GM23338 (cell line): ENCODE measurements at regions not wholly inside any gene's neighbourhood (a gene's known extent, or its start where the extent isn't known, plus 50 kb on each side); places are given as distances from the start of the nearest gene placed in this dataset.

ENCODE experiments used
- ATAC-seq: fragments of 200-7000 bp; cut with Tn5 transposase; 3 replicates; pipeline ENCODE4 v1.9.1; 2020
- DNase-seq: peaks from one replicate; pipeline ENCODE4 v3.0.0-alpha.2; 2015; ENCODE audit warnings: low spot score
- H2AFZ ChIP-seq: fragments of 200-600 bp; sonication (generic); 2 replicates; pipeline ENCODE4 v1.8.0; 2016; ENCODE audit warnings: antibody characterized with exemption, mild to moderate bottlenecking, moderate library complexity
- H3F3A ChIP-seq: fragments of 200-600 bp; sonication (generic); replicated peaks from 2 replicates; pipeline ENCODE4 v1.8.0; 2017; ENCODE audit warnings: antibody characterized with exemption, mixed run types, low read depth
- H3K27ac ChIP-seq: fragments of 200-600 bp; sonication (generic); 2 replicates; pipeline ENCODE4 v1.6.1; 2016; ENCODE audit warnings: low read depth
- H3K27me3 ChIP-seq: fragments of 200-600 bp; sonication (generic); 2 replicates; pipeline ENCODE4 v1.8.0; 2016; ENCODE audit warnings: mild to moderate bottlenecking, mixed run types, moderate library complexity; ENCODE audit not compliant: insufficient read depth
- H3K36me3 ChIP-seq: fragments of 200-600 bp; sonication (generic); 2 replicates; pipeline ENCODE4 v1.8.0; 2016; ENCODE audit warnings: mild to moderate bottlenecking; ENCODE audit not compliant: insufficient read depth
- H3K4me1 ChIP-seq: fragments of 200-600 bp; sonication (generic); 2 replicates; pipeline ENCODE4 v1.8.0; 2016; ENCODE audit warnings: mild to moderate bottlenecking, moderate library complexity; ENCODE audit not compliant: insufficient read depth
- H3K4me2 ChIP-seq: fragments of 200-600 bp; sonication (generic); 2 replicates; pipeline ENCODE4 v1.7.1; 2017; ENCODE audit warnings: mixed run types
- H3K4me3 ChIP-seq: fragments of 200-600 bp; sonication (generic); 2 replicates; pipeline ENCODE4 v1.6.1; 2016; ENCODE audit warnings: mixed run types
- H3K79me2 ChIP-seq: fragments of 200-600 bp; sonication (generic); replicated peaks from 2 replicates; pipeline ENCODE4 v1.8.0; 2017; ENCODE audit warnings: mild to moderate bottlenecking; ENCODE audit not compliant: insufficient read depth
- H3K9me2 ChIP-seq: fragments of 200-600 bp; sonication (generic); 2 replicates; pipeline ENCODE4 v1.8.0; 2017; ENCODE audit not compliant: insufficient read depth
- H4K20me1 ChIP-seq: fragments of 200-600 bp; sonication (generic); replicated peaks from 2 replicates; pipeline ENCODE4 v1.8.0; 2017; ENCODE audit warnings: mild to moderate bottlenecking; ENCODE audit not compliant: insufficient read depth
- H3K27ac Mint-ChIP-seq: 2 replicates; pipeline ENCODE4 v1.8.0; 2020; ENCODE audit warnings: inconsistent platforms, mild to moderate bottlenecking, moderate library complexity, mixed read lengths
- H3K27me3 Mint-ChIP-seq: 3 replicates; pipeline ENCODE4 v1.8.0; 2022; ENCODE audit warnings: low read depth, mild to moderate bottlenecking, moderate library complexity, mixed read lengths, inconsistent platforms; ENCODE audit not compliant: insufficient read depth, poor library complexity
- H3K36me3 Mint-ChIP-seq: 3 replicates; pipeline ENCODE4 v1.8.0; 2021; ENCODE audit warnings: low read depth, mild to moderate bottlenecking, inconsistent platforms, moderate library complexity, mixed read lengths
- H3K4me1 Mint-ChIP-seq: 3 replicates; pipeline ENCODE4 v1.8.0; 2020; ENCODE audit warnings: mild to moderate bottlenecking, inconsistent platforms, mixed read lengths
- H3K4me3 Mint-ChIP-seq: 3 replicates; pipeline ENCODE4 v1.8.0; 2021; ENCODE audit warnings: moderate library complexity, mild to moderate bottlenecking, inconsistent platforms, mixed read lengths
- H3K9me3 Mint-ChIP-seq: 3 replicates; pipeline ENCODE4 v1.8.0; 2020; ENCODE audit warnings: moderate library complexity, mild to moderate bottlenecking, inconsistent platforms, mixed read lengths
- CREB1 ChIP-seq: fragments of 250-450 bp; sonication (Bioruptor Pico); IDR thresholded peaks from 2 replicates; pipeline ENCODE4 v1.5.0; 2020; ENCODE audit warnings: low read depth, mild to moderate bottlenecking, moderate library complexity
- EZH2 ChIP-seq: fragments of 200-600 bp; sonication (generic); IDR thresholded peaks from one replicate; pipeline ENCODE4 v1.8.0; 2017; ENCODE audit warnings: antibody characterized with exemption, mild to moderate bottlenecking, low read depth; ENCODE audit not compliant: unreplicated experiment
- EZH2phosphoT487 ChIP-seq: fragments of 200-600 bp; sonication (generic); IDR thresholded peaks from one replicate; pipeline ENCODE4 v1.8.1; 2018; ENCODE audit warnings: antibody characterized with exemption; ENCODE audit not compliant: unreplicated experiment
- JUNB ChIP-seq: IDR thresholded peaks from one replicate; pipeline ENCODE4 v1.6.1; 2016; ENCODE audit warnings: antibody characterized with exemption; ENCODE audit not compliant: unreplicated experiment
- NANOG ChIP-seq: IDR thresholded peaks from 2 replicates; pipeline ENCODE4 v1.6.1; 2016; ENCODE audit warnings: antibody characterized with exemption, borderline replicate concordance
- POLR2AphosphoS5 ChIP-seq: IDR thresholded peaks from 2 replicates; pipeline ENCODE4 v1.6.1; 2016; ENCODE audit warnings: antibody characterized with exemption, low read depth
- STAT1 ChIP-seq: IDR thresholded peaks from one replicate; pipeline ENCODE4 v1.6.1; 2016; ENCODE audit warnings: antibody characterized with exemption; ENCODE audit not compliant: unreplicated experiment
- ZNF114 ChIP-seq: fragments of 250-450 bp; sonication (Bioruptor Pico); IDR thresholded peaks from 2 replicates; pipeline ENCODE4 v1.5.0; 2020; ENCODE audit warnings: mild to moderate bottlenecking, moderate library complexity
- ZNF331 ChIP-seq: fragments of 250-450 bp; sonication (Bioruptor Pico); IDR thresholded peaks from 2 replicates; pipeline ENCODE4 v1.5.0; 2020; ENCODE audit warnings: low read depth, mild to moderate bottlenecking, moderate library complexity
- TF ChIP-seq, protein P1 (sequence below): fragments of 250-450 bp; sonication (Bioruptor Pico); IDR thresholded peaks from 2 replicates; pipeline ENCODE4 v1.5.0; 2020; ENCODE audit warnings: mild to moderate bottlenecking, moderate library complexity
- TF ChIP-seq, protein P2 (sequence below): IDR thresholded peaks from one replicate; pipeline ENCODE4 v1.6.1; 2018; ENCODE audit warnings: antibody characterized with exemption; ENCODE audit not compliant: unreplicated experiment
- TF ChIP-seq, protein P3 (sequence below), 2 experiments: fragments of 200-600 bp in 1 of 2; sonication (generic) in 1 of 2; conservative IDR thresholded peaks; 2 replicates each; pipeline versions ENCODE4 v1.5.1 to v1.6.1; 2016 to 2017; ENCODE audit warnings: antibody characterized with exemption in 2 of 2, low read depth in 2 of 2, mild to moderate bottlenecking in 2 of 2, moderate library complexity in 1 of 2
- TF ChIP-seq, protein P4 (sequence below): IDR thresholded peaks from 2 replicates; pipeline ENCODE4 v1.6.1; 2016; ENCODE audit warnings: antibody characterized with exemption

DNA sequence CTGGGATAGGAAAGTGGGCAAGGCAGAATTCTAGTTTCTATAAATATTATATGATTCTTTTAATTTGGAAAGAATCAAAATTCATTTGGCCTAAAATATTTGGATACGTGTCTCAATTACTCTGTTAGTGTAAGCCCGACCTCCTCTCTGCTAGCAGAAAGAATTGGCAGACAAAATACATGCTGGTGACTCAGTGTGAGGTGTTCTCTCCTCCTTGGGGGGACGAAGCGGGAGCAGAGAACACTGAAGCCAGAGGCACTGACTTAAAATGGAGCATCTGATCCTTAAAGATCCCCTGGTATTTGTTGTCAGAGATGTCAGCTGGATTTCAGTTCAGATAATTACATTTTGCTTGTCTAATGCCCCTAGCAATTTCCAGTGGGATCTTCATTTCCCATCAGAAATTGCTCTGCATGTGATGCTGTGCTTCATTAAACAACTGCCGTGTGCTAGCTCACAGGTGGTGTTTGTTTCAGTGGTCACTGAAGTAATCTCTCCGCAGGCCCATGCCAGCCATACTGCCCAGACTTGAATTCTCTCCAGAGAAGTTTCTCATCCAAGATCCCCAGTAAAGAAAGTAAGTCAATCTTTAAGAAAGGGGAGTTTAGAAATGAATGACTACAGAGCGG is 188.7 kb upstream of the TLL1 start:
- TF ChIP-seq STAT1, result no peak
- TF ChIP-seq POLR2AphosphoS5, result no peak
- TF ChIP-seq ZNF114 (CRISPR knock-in tag), result no peak
- no peak for TF ChIP-seq EZH2
- TF ChIP-seq, protein P1, sequence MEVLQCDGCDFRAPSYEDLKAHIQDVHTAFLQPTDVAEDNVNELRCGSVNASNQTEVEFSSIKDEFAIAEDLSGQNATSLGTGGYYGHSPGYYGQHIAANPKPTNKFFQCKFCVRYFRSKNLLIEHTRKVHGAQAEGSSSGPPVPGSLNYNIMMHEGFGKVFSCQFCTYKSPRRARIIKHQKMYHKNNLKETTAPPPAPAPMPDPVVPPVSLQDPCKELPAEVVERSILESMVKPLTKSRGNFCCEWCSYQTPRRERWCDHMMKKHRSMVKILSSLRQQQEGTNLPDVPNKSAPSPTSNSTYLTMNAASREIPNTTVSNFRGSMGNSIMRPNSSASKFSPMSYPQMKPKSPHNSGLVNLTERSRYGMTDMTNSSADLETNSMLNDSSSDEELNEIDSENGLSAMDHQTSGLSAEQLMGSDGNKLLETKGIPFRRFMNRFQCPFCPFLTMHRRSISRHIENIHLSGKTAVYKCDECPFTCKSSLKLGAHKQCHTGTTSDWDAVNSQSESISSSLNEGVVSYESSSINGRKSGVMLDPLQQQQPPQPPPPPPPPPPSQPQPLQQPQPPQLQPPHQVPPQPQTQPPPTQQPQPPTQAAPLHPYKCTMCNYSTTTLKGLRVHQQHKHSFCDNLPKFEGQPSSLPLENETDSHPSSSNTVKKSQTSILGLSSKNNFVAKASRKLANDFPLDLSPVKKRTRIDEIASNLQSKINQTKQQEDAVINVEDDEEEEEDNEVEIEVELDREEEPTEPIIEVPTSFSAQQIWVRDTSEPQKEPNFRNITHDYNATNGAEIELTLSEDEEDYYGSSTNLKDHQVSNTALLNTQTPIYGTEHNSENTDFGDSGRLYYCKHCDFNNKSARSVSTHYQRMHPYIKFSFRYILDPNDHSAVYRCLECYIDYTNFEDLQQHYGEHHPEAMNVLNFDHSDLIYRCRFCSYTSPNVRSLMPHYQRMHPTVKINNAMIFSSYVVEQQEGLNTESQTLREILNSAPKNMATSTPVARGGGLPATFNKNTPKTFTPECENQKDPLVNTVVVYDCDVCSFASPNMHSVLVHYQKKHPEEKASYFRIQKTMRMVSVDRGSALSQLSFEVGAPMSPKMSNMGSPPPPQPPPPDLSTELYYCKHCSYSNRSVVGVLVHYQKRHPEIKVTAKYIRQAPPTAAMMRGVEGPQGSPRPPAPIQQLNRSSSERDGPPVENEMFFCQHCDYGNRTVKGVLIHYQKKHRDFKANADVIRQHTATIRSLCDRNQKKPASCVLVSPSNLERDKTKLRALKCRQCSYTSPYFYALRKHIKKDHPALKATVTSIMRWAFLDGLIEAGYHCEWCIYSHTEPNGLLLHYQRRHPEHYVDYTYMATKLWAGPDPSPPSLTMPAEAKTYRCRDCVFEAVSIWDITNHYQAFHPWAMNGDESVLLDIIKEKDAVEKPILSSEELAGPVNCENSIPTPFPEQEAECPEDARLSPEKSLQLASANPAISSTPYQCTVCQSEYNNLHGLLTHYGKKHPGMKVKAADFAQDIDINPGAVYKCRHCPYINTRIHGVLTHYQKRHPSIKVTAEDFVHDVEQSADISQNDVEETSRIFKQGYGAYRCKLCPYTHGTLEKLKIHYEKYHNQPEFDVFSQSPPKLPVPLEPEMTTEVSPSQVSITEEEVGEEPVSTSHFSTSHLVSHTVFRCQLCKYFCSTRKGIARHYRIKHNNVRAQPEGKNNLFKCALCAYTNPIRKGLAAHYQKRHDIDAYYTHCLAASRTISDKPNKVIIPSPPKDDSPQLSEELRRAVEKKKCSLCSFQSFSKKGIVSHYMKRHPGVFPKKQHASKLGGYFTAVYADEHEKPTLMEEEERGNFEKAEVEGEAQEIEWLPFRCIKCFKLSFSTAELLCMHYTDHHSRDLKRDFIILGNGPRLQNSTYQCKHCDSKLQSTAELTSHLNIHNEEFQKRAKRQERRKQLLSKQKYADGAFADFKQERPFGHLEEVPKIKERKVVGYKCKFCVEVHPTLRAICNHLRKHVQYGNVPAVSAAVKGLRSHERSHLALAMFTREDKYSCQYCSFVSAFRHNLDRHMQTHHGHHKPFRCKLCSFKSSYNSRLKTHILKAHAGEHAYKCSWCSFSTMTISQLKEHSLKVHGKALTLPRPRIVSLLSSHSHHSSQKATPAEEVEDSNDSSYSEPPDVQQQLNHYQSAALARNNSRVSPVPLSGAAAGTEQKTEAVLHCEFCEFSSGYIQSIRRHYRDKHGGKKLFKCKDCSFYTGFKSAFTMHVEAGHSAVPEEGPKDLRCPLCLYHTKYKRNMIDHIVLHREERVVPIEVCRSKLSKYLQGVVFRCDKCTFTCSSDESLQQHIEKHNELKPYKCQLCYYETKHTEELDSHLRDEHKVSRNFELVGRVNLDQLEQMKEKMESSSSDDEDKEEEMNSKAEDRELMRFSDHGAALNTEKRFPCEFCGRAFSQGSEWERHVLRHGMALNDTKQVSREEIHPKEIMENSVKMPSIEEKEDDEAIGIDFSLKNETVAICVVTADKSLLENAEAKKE (CRISPR knock-in tag), result no peak
- TF ChIP-seq, protein P2, sequence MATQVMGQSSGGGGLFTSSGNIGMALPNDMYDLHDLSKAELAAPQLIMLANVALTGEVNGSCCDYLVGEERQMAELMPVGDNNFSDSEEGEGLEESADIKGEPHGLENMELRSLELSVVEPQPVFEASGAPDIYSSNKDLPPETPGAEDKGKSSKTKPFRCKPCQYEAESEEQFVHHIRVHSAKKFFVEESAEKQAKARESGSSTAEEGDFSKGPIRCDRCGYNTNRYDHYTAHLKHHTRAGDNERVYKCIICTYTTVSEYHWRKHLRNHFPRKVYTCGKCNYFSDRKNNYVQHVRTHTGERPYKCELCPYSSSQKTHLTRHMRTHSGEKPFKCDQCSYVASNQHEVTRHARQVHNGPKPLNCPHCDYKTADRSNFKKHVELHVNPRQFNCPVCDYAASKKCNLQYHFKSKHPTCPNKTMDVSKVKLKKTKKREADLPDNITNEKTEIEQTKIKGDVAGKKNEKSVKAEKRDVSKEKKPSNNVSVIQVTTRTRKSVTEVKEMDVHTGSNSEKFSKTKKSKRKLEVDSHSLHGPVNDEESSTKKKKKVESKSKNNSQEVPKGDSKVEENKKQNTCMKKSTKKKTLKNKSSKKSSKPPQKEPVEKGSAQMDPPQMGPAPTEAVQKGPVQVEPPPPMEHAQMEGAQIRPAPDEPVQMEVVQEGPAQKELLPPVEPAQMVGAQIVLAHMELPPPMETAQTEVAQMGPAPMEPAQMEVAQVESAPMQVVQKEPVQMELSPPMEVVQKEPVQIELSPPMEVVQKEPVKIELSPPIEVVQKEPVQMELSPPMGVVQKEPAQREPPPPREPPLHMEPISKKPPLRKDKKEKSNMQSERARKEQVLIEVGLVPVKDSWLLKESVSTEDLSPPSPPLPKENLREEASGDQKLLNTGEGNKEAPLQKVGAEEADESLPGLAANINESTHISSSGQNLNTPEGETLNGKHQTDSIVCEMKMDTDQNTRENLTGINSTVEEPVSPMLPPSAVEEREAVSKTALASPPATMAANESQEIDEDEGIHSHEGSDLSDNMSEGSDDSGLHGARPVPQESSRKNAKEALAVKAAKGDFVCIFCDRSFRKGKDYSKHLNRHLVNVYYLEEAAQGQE, result no peak
- TF ChIP-seq EZH2phosphoT487, result no peak
- no peak for TF ChIP-seq NANOG
- TF ChIP-seq, protein P3, sequence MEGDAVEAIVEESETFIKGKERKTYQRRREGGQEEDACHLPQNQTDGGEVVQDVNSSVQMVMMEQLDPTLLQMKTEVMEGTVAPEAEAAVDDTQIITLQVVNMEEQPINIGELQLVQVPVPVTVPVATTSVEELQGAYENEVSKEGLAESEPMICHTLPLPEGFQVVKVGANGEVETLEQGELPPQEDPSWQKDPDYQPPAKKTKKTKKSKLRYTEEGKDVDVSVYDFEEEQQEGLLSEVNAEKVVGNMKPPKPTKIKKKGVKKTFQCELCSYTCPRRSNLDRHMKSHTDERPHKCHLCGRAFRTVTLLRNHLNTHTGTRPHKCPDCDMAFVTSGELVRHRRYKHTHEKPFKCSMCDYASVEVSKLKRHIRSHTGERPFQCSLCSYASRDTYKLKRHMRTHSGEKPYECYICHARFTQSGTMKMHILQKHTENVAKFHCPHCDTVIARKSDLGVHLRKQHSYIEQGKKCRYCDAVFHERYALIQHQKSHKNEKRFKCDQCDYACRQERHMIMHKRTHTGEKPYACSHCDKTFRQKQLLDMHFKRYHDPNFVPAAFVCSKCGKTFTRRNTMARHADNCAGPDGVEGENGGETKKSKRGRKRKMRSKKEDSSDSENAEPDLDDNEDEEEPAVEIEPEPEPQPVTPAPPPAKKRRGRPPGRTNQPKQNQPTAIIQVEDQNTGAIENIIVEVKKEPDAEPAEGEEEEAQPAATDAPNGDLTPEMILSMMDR (conservative IDR thresholded peaks at IDR 0.05; ENCODE audit: low read depth in 2 of 2), result no peak
- TF ChIP-seq CREB1, result no peak
- TF ChIP-seq, protein P4, sequence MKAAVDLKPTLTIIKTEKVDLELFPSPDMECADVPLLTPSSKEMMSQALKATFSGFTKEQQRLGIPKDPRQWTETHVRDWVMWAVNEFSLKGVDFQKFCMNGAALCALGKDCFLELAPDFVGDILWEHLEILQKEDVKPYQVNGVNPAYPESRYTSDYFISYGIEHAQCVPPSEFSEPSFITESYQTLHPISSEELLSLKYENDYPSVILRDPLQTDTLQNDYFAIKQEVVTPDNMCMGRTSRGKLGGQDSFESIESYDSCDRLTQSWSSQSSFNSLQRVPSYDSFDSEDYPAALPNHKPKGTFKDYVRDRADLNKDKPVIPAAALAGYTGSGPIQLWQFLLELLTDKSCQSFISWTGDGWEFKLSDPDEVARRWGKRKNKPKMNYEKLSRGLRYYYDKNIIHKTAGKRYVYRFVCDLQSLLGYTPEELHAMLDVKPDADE, result no peak
- no peak for TF ChIP-seq ZNF331 (CRISPR knock-in tag)
- no peak for TF ChIP-seq JUNB
- Histone ChIP-seq H3K4me2 (no peak overlapping the region), H4K20me1 (no peaks in the 10 kb centered on the region), H3K9me2 (no peaks in the 10 kb centered on the region; the same call in 1 of the 2 replicates), H3K79me2 (no peaks in the 10 kb centered on the region), H3K27ac (no peak overlapping the region), H3K4me3 (no peak overlapping the region), H3K27me3 (no peaks in the 10 kb centered on the region), H3K36me3 (no peaks in the 10 kb centered on the region), H2AFZ (peak overlapping the region; percentile 0; the same call in 1 of the 2 replicates), H3F3A (no peaks in the 10 kb centered on the region), H3K4me1 (no peaks in the 10 kb centered on the region)
- Mint-ChIP-seq H3K4me3 (no peak overlapping the region), H3K27ac (no peak overlapping the region), H3K27me3 (peaks cover 2% of the 10 kb centered on the region), H3K4me1 (peaks cover under 1% of the 10 kb centered on the region; the same call in 1 of the 3 replicates), H3K9me3 (peaks cover under 1% of the 10 kb centered on the region; the same call in 1 of the 3 replicates), H3K36me3 (peaks cover under 1% of the 10 kb centered on the region; the same call in 2 of the 3 replicates)
- ATAC-seq (no peak), DNase-seq (no peak)
